A549 (cell line): ENCODE measurements at regions not wholly inside any gene's neighbourhood (a gene's known extent, or its start where the extent isn't known, plus 50 kb on each side); places are given as distances from the start of the nearest gene placed in this dataset.

Source experiments
- ATAC-seq, 2 experiments: fragments of 200-7000 bp in 1 of 2; fragments of >200 bp in 1 of 2; cut with Nextera tagmentation in 1 of 2; cut with Tn5 transposase in 1 of 2; 3 replicates each; pipeline versions ENCODE4 v1.8.0 to v1.9.1; 2018 to 2020; ENCODE audit warnings: mild to moderate bottlenecking in 1 of 2, moderate library complexity in 1 of 2
- CTCF ChIA-PET: fragments of 300-600 bp; sonication (Branson Sonifier 250); formaldehyde crosslinking; extraction: SDS; loops from one replicate; lab custom pipeline; 2021; ENCODE audit warnings: antibody characterized with exemption, inconsistent platforms; lab: Yijun Ruan, JAX
- POLR2A ChIA-PET: fragments of 350-600 bp; formaldehyde crosslinking; extraction: SDS; loops from one replicate; lab custom pipeline; 2021; ENCODE audit warnings: antibody characterized with exemption, inconsistent platforms; lab: Yijun Ruan, JAX
- DNase-seq, 2 experiments: peaks; one replicate each; pipeline versions ENCODE4 v3.0.0 to v3.0.0-alpha.2; 2011 to 2016; ENCODE audit warnings: low read depth in 1 of 2, low spot score in 1 of 2
- FAIRE-seq: peaks from 2 replicates; lab custom pipeline; 2011; peaks lifted over from hg19 to GRCh38; lab: Jason Lieb, UNC
- H3K27ac ChIP-seq, 2 experiments: fragments of >200 bp; sonication (Bioruptor Twin); formaldehyde crosslinking; 3 replicates each; pipeline ENCODE4 v1.5.1; 2016 to 2017
- H3K4me1 ChIP-seq: fragments of >200 bp; sonication (Bioruptor Twin); formaldehyde crosslinking; 3 replicates; pipeline ENCODE4 v1.6.1; 2016
- H3K4me2 ChIP-seq: fragments of >200 bp; sonication (Bioruptor Twin); formaldehyde crosslinking; 3 replicates; pipeline ENCODE4 v1.6.1; 2016
- H3K4me3 ChIP-seq: fragments of >200 bp; sonication (Bioruptor Twin); formaldehyde crosslinking; 3 replicates; pipeline ENCODE4 v1.5.1; 2016
- H3K9me3 ChIP-seq: fragments of >200 bp; sonication (Bioruptor Twin); formaldehyde crosslinking; 3 replicates; pipeline ENCODE4 v1.6.1; 2016
- BHLHE40 ChIP-seq: IDR thresholded peaks from 2 replicates; pipeline ENCODE4 v1.6.1; 2012; ENCODE audit warnings: low read depth, low read length, inconsistent platforms
- CBX8 ChIP-seq: fragments of 200-600 bp; sonication (generic); IDR thresholded peaks from 2 replicates; pipeline ENCODE4 v1.6.1; 2016
- CEBPB ChIP-seq, 2 experiments: fragments of >200 bp in 1 of 2; sonication (Bioruptor Twin) in 1 of 2; formaldehyde crosslinking in 1 of 2; IDR thresholded peaks; 2 replicates each; pipeline ENCODE4 v1.6.1; 2012 to 2016
- EHF ChIP-seq: fragments of 250-450 bp; sonication (Bioruptor Pico); IDR thresholded peaks from 2 replicates; pipeline ENCODE4 v1.5.0; 2020; ENCODE audit warnings: mild to moderate bottlenecking
- ESRRA ChIP-seq: fragments of 150-350 bp; IDR thresholded peaks from 2 replicates; pipeline ENCODE4 v1.6.1; 2014; ENCODE audit warnings: mild to moderate bottlenecking, low read length, borderline replicate concordance
- FOSB ChIP-seq: fragments of 250-450 bp; sonication (Bioruptor Pico); IDR thresholded peaks from 2 replicates; pipeline ENCODE4 v1.5.0; 2020; ENCODE audit warnings: mild to moderate bottlenecking, moderate library complexity
- FOSL2 ChIP-seq, 2 experiments: fragments of 450-650 bp in 1 of 2; fragments of >200 bp in 1 of 2; sonication (Bioruptor Twin) in 1 of 2; formaldehyde crosslinking; IDR thresholded peaks; 2 replicates each; pipeline versions ENCODE4 v1.5.0 to v1.6.1; 2016 to 2020; ENCODE audit warnings: mild to moderate bottlenecking in 1 of 2, moderate library complexity in 1 of 2
- HDAC2 ChIP-seq: fragments of 200-600 bp; sonication (generic); IDR thresholded peaks from 2 replicates; pipeline ENCODE4 v1.6.1; 2016
- HOXA7 ChIP-seq: fragments of 250-450 bp; sonication (Bioruptor Pico); IDR thresholded peaks from 2 replicates; pipeline ENCODE4 v1.5.0; 2020; ENCODE audit warnings: mild to moderate bottlenecking, moderate library complexity
- HOXB13 ChIP-seq: fragments of 250-450 bp; sonication (Bioruptor Pico); IDR thresholded peaks from 2 replicates; pipeline ENCODE4 v1.5.0; 2020; ENCODE audit warnings: low read depth, mild to moderate bottlenecking, moderate library complexity
- KDM5A ChIP-seq: fragments of 200-600 bp; sonication (generic); IDR thresholded peaks from 2 replicates; pipeline ENCODE4 v1.6.1; 2016; ENCODE audit warnings: antibody characterized with exemption, mild to moderate bottlenecking
- MAZ ChIP-seq: fragments of 150-350 bp; IDR thresholded peaks from 2 replicates; pipeline ENCODE4 v1.6.1; 2014; ENCODE audit warnings: antibody characterized with exemption, low read depth, low read length, borderline replicate concordance
- MYC ChIP-seq: IDR thresholded peaks from 2 replicates; pipeline ENCODE4 v1.6.1; 2012; ENCODE audit warnings: mild to moderate bottlenecking, inconsistent platforms, low read length, improper control_type of control experiment, borderline replicate concordance
- NPAS2 ChIP-seq: fragments of 250-450 bp; sonication (Bioruptor Pico); IDR thresholded peaks from 2 replicates; pipeline ENCODE4 v1.8.0; 2022; ENCODE audit warnings: mild to moderate bottlenecking, moderate library complexity, borderline replicate concordance
- NR3C1 ChIP-seq: fragments of >200 bp; sonication (Bioruptor Twin); formaldehyde crosslinking; IDR thresholded peaks from 3 replicates; pipeline ENCODE4 v1.6.1; 2017
- RAD21 ChIP-seq, 2 experiments: fragments of >200 bp in 1 of 2; sonication (Bioruptor Twin) in 1 of 2; formaldehyde crosslinking in 1 of 2; IDR thresholded peaks in 1 of 2; conservative IDR thresholded peaks in 1 of 2; 2 replicates in 1 of 2; 3 replicates in 1 of 2; pipeline ENCODE4 v1.6.1; 2012 to 2018; ENCODE audit warnings: inconsistent platforms in 1 of 2
- RARB ChIP-seq: fragments of 250-450 bp; sonication (Bioruptor Pico); IDR thresholded peaks from 2 replicates; pipeline ENCODE4 v1.8.0; 2021; ENCODE audit warnings: mild to moderate bottlenecking, moderate library complexity
- RCOR1 ChIP-seq: fragments of 150-350 bp; IDR thresholded peaks from 2 replicates; pipeline ENCODE4 v1.6.1; 2014; ENCODE audit warnings: antibody characterized with exemption, low read length, low read depth
- SMC3 ChIP-seq: fragments of >200 bp; sonication (Bioruptor Twin); formaldehyde crosslinking; IDR thresholded peaks from 3 replicates; pipeline ENCODE4 v1.6.1; 2018; ENCODE audit warnings: inconsistent platforms
- ZC3H11A ChIP-seq: fragments of 450-650 bp; IDR thresholded peaks from 2 replicates; pipeline ENCODE4 v1.6.1; 2014; ENCODE audit warnings: antibody characterized with exemption, mild to moderate bottlenecking
- ZSCAN20 ChIP-seq: fragments of 250-450 bp; sonication (Bioruptor Pico); IDR thresholded peaks from 2 replicates; pipeline ENCODE4 v1.8.0; 2022; ENCODE audit warnings: mild to moderate bottlenecking, moderate library complexity
- WGBS: methylation state at CpG from one replicate; pipeline ENCODE4 v1.1.6; 2017; ENCODE audit errors: missing lambda C conversion rate; 5-methylcytosine and 5-hydroxymethylcytosine counted together
- TF ChIP-seq, protein P1 (sequence below): fragments of 200-600 bp; sonication (generic); IDR thresholded peaks from 2 replicates; pipeline ENCODE4 v1.6.1; 2016; ENCODE audit warnings: antibody characterized with exemption, mild to moderate bottlenecking, moderate library complexity
- TF ChIP-seq, protein P2 (sequence below): fragments of >200 bp; sonication (Bioruptor Twin); formaldehyde crosslinking; IDR thresholded peaks from 2 replicates; pipeline ENCODE4 v1.6.1; 2016
- TF ChIP-seq, protein P3 (sequence below): fragments of >200 bp; sonication (Bioruptor Twin); formaldehyde crosslinking; IDR thresholded peaks from 3 replicates; pipeline ENCODE4 v1.6.1; 2016
- TF ChIP-seq, protein P4 (sequence below): fragments of 450-650 bp; IDR thresholded peaks from 2 replicates; pipeline ENCODE4 v1.6.1; 2014; ENCODE audit warnings: antibody characterized with exemption
- TF ChIP-seq, protein P5 (sequence below): fragments of 150-350 bp; IDR thresholded peaks from 2 replicates; pipeline ENCODE4 v1.6.1; 2014; ENCODE audit warnings: low read depth, mild to moderate bottlenecking, low read length

DNA sequence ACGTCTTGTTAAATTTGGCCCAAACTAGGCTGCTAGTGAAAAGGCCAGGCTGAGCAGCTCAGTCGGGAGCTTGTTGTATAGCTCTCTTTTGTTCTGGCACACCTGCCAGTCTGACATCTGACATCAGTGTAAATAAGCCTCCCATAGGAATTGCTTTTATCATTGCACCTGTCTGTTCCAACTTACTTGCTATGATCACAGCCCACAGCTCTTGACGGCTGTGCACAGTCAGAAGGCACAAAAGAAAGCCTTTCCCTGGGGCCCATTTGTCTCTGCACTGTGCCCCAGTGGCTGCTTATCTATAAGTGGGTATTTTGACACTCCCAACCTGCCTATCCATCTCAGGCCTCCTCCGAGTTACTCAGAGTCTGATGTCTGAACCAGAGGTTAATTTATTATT lies 324.5 kb downstream of the NUAK1 start:
- H3K4me1 ChIP-seq = no peaks in the 10 kb centered on the region
- CTCF ChIA-PET = interaction anchor here (1.0 kb wide), 1 partner anchor 334 kb away, joined by 3 read pairs; no protein-coding TSS in a partner anchor
- H3K27ac ChIP-seq = no peak overlapping the region
- no peak for FAIRE-seq
- H3K9me3 ChIP-seq = no peaks in the 10 kb centered on the region
- TF ChIP-seq, protein P1, sequence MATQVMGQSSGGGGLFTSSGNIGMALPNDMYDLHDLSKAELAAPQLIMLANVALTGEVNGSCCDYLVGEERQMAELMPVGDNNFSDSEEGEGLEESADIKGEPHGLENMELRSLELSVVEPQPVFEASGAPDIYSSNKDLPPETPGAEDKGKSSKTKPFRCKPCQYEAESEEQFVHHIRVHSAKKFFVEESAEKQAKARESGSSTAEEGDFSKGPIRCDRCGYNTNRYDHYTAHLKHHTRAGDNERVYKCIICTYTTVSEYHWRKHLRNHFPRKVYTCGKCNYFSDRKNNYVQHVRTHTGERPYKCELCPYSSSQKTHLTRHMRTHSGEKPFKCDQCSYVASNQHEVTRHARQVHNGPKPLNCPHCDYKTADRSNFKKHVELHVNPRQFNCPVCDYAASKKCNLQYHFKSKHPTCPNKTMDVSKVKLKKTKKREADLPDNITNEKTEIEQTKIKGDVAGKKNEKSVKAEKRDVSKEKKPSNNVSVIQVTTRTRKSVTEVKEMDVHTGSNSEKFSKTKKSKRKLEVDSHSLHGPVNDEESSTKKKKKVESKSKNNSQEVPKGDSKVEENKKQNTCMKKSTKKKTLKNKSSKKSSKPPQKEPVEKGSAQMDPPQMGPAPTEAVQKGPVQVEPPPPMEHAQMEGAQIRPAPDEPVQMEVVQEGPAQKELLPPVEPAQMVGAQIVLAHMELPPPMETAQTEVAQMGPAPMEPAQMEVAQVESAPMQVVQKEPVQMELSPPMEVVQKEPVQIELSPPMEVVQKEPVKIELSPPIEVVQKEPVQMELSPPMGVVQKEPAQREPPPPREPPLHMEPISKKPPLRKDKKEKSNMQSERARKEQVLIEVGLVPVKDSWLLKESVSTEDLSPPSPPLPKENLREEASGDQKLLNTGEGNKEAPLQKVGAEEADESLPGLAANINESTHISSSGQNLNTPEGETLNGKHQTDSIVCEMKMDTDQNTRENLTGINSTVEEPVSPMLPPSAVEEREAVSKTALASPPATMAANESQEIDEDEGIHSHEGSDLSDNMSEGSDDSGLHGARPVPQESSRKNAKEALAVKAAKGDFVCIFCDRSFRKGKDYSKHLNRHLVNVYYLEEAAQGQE = no peak
- TF ChIP-seq, protein P2, sequence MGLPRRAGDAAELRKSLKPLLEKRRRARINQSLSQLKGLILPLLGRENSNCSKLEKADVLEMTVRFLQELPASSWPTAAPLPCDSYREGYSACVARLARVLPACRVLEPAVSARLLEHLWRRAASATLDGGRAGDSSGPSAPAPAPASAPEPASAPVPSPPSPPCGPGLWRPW = no peak
- TF ChIP-seq BHLHE40 (no peak), ESRRA (no peak), CEBPB (IDR thresholded peaks at IDR 0.05) (no peak), CBX8 (no peak), HOXA7 (CRISPR knock-in tag) (no peak), ZC3H11A (no peak), NPAS2 (no peak), HOXB13 (CRISPR knock-in tag) (no peak), RAD21 (conservative IDR thresholded peaks at IDR 0.05 in 1 of 2, IDR thresholded peaks at IDR 0.05 in 1 of 2) (no peak), HDAC2 (no peak), MAZ (no peak), KDM5A (no peak), SMC3 (no peak), FOSL2 (IDR thresholded peaks at IDR 0.05) (no peak), FOSL2 (CRISPR knock-in tag; IDR thresholded peaks at IDR 0.05) (no peak)
- TF ChIP-seq, protein P3, sequence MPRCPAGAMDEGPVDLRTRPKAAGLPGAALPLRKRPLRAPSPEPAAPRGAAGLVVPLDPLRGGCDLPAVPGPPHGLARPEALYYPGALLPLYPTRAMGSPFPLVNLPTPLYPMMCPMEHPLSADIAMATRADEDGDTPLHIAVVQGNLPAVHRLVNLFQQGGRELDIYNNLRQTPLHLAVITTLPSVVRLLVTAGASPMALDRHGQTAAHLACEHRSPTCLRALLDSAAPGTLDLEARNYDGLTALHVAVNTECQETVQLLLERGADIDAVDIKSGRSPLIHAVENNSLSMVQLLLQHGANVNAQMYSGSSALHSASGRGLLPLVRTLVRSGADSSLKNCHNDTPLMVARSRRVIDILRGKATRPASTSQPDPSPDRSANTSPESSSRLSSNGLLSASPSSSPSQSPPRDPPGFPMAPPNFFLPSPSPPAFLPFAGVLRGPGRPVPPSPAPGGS = no peak
- TF ChIP-seq, protein P4, sequence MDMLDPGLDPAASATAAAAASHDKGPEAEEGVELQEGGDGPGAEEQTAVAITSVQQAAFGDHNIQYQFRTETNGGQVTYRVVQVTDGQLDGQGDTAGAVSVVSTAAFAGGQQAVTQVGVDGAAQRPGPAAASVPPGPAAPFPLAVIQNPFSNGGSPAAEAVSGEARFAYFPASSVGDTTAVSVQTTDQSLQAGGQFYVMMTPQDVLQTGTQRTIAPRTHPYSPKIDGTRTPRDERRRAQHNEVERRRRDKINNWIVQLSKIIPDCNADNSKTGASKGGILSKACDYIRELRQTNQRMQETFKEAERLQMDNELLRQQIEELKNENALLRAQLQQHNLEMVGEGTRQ = no peak
- TF ChIP-seq, protein P5, sequence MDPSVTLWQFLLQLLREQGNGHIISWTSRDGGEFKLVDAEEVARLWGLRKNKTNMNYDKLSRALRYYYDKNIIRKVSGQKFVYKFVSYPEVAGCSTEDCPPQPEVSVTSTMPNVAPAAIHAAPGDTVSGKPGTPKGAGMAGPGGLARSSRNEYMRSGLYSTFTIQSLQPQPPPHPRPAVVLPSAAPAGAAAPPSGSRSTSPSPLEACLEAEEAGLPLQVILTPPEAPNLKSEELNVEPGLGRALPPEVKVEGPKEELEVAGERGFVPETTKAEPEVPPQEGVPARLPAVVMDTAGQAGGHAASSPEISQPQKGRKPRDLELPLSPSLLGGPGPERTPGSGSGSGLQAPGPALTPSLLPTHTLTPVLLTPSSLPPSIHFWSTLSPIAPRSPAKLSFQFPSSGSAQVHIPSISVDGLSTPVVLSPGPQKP = no peak
- TF ChIP-seq, all 56 proteins: peak for 0
- H3K4me2 ChIP-seq = no peak overlapping the region
- DNase-seq = no peak
- ATAC-seq = no peak
- POLR2A ChIA-PET = no interaction called here
- WGBS = 71% methylated on average over 4 of the region's 4 CpGs
- no peak overlapping the region for H3K4me3 ChIP-seq

DNA sequence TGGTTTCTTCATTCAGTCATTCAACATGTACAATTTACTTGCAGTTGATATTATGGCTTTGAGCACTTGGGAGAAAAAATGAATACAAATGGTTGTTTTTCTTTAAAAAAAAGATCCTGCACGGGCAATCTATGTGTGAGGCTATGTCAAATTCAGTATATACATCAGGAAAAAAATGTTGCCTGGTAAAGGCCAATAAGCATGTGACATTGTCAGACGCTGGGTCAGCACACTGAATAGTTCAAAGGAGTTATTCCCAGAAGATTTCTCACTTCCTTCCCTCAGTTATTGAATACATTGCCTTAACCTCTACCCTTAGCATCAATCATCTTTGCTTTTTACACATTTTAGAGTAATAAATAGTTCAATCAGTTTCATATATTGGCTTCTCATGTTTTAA lies 319.2 kb downstream of the NUAK1 start:
- no peak overlapping the region for H3K27ac ChIP-seq
- ChIA-PET POLR2A (no interaction called here), CTCF (no interaction called here)
- WGBS = 51% methylated on average over 2 of the region's 2 CpGs
- FAIRE-seq (no peak), DNase-seq (no peak), ATAC-seq (no peak)
- TF ChIP-seq, protein P2 = no peak
- TF ChIP-seq RAD21 (conservative IDR thresholded peaks at IDR 0.05 in 1 of 2, IDR thresholded peaks at IDR 0.05 in 1 of 2) = no peak
- TF ChIP-seq EHF = no peak
- TF ChIP-seq ZSCAN20 (CRISPR knock-in tag) = no peak
- no peak for TF ChIP-seq RCOR1
- no peak for TF ChIP-seq RARB (CRISPR knock-in tag)
- TF ChIP-seq MYC = no peak
- TF ChIP-seq, protein P5 = no peak
- no peak for TF ChIP-seq FOSB (CRISPR knock-in tag)
- TF ChIP-seq HDAC2 = no peak
- TF ChIP-seq, protein P4 = no peak
- TF ChIP-seq, protein P3 = no peak
- TF ChIP-seq NR3C1 = no peak
- H3K9me3 ChIP-seq = no peaks in the 10 kb centered on the region
- no peaks in the 10 kb centered on the region for H3K4me1 ChIP-seq
- no peak overlapping the region for H3K4me2 ChIP-seq
- no peak overlapping the region for H3K4me3 ChIP-seq
